NCI-H1105 treated with DMSO at 0.1 percent for 48 hours (cell line): ENCODE measurements at regions not wholly inside any gene's neighbourhood (a gene's known extent, or its start where the extent isn't known, plus 50 kb on each side); places are given as distances from the start of the nearest gene placed in this dataset.

Source experiments
- DNase-seq: peaks from one replicate; lab custom pipeline; 2025; lab: John Stamatoyannopoulos, UW

- DNase-seq, result no peak
Measured at GRCh38 chr1:175894581-175894980, 151.2 kb upstream of the TNR start.

- DNase-seq, result no peak
Measured at GRCh38 chr1:175893192-175893591, 149.8 kb upstream of the TNR start.

- DNase-seq, result no peak
Measured at GRCh38 chr1:175892686-175893085, 149.3 kb upstream of the TNR start.

GRCh38 chr1:175891783-175892309 is 148.5 kb upstream of the TNR start:
- DNase-seq, result no peak

- DNase-seq, result no peak
Measured at GRCh38 chr1:175890958-175891357, 147.6 kb upstream of the TNR start.

GRCh38 chr1:175889848-175890247 is 146.5 kb upstream of the TNR start:
- DNase-seq, result no peak

- DNase-seq, result no peak
Measured at GRCh38 chr1:175888996-175889395, 145.6 kb upstream of the TNR start.

- peak; percentile 37 for DNase-seq
Measured at GRCh38 chr1:175887981-175888428, 144.6 kb upstream of the TNR start.

- no peak for DNase-seq
Measured at GRCh38 chr1:175887521-175887920, 144.1 kb upstream of the TNR start.

GRCh38 chr1:175885326-175885725 is 141.9 kb upstream of the TNR start:
- DNase-seq, result no peak

- no peak for DNase-seq
Measured at GRCh38 chr1:175884369-175884768, 141.0 kb upstream of the TNR start.

- DNase-seq, result no peak
Measured at GRCh38 chr1:175882192-175882591, 138.8 kb upstream of the TNR start.

- DNase-seq, result no peak
Measured at GRCh38 chr1:175881246-175881976, 138.0 kb upstream of the TNR start.

- no peak for DNase-seq
Measured at GRCh38 chr1:175878775-175879174, 135.4 kb upstream of the TNR start.

- DNase-seq, result no peak
Measured at GRCh38 chr1:175877939-175878737, 134.7 kb upstream of the TNR start.

GRCh38 chr1:175875556-175875955 is 132.2 kb upstream of the TNR start:
- DNase-seq, result no peak

GRCh38 chr1:175874081-175874480 is 130.7 kb upstream of the TNR start:
- no peak for DNase-seq

- no peak for DNase-seq
Measured at GRCh38 chr1:175873290-175873935, 130.0 kb upstream of the TNR start.

GRCh38 chr1:175872588-175872987 is 129.2 kb upstream of the TNR start:
- no peak for DNase-seq

- DNase-seq, result no peak
Measured at GRCh38 chr1:175871647-175872046, 128.3 kb upstream of the TNR start.

GRCh38 chr1:175870217-175870616 is 126.8 kb upstream of the TNR start:
- DNase-seq, result no peak

GRCh38 chr1:175866776-175867175 is 123.4 kb upstream of the TNR start:
- no peak for DNase-seq
